ENCODE measurements at regions not wholly inside any gene's neighbourhood (a gene's known extent, or its start where the extent isn't known, plus 50 kb on each side); places are given as distances from the start of the nearest gene placed in this dataset.

GRCh38 chr4:97028785-97029184 lies 1114.5 kb downstream of the STPG2 start:
- TF ChIP-seq CTCF (IDR thresholded peaks at IDR 0.05 in 2 of 3, conservative IDR thresholded peaks at IDR 0.05 in 1 of 3; ENCODE audit: control insufficient read depth in 2 of 3, extremely low read depth in 1 of 3, insufficient read depth in 1 of 3, low read depth in 3 of 3, low read length in 3 of 3) (no peak), REST (IDR thresholded peaks at IDR 0.05; ENCODE audit: low read depth, low read length) (no peak), POLR2A (IDR thresholded peaks at IDR 0.05; ENCODE audit: low read depth, low read length) (no peak), EZH2 (IDR thresholded peaks at IDR 0.05; ENCODE audit: borderline replicate concordance, control insufficient read depth, low read depth, low read length) (no peak), BCLAF1 (IDR thresholded peaks at IDR 0.05) (no peak), MXI1 (IDR thresholded peaks at IDR 0.05; ENCODE audit: low read depth, low read length) (no peak), NBN (IDR thresholded peaks at IDR 0.05) (no peak), SRF (IDR thresholded peaks at IDR 0.05; ENCODE audit: low read depth in 2 of 2, low read length in 2 of 2) (no peak), ZNF274 (IDR thresholded peaks at IDR 0.05; ENCODE audit: insufficient read depth, insufficient read length) (no peak), CBX5 (IDR thresholded peaks at IDR 0.05; ENCODE audit: low read depth) (no peak), ZNF384 (IDR thresholded peaks at IDR 0.05; ENCODE audit: borderline replicate concordance, low read depth, low read length) (no peak), TCF12 (IDR thresholded peaks at IDR 0.05; ENCODE audit: low read depth, low read length) (no peak)

Measured in GM12878 (cell line).